Fibroblast of lung (primary cell): ENCODE measurements at regions not wholly inside any gene's neighbourhood (a gene's known extent, or its start where the extent isn't known, plus 50 kb on each side); places are given as distances from the start of the nearest gene placed in this dataset.
"Not testable (repeated sequence)": the region's sequence is repeated elsewhere in the genome, so short reads cannot be mapped to it uniquely, and the experiment has no call there.

Experiments used
- DNase-seq, 2 donors: peaks; one replicate each; pipeline versions ENCODE4 v3.0.0 to v3.0.0-alpha.2; 2010; ENCODE audit warnings: low read depth in 2 of 2
- H2AFZ ChIP-seq: 2 replicates; pipeline ENCODE4 v1.5.1; 2012; ENCODE audit warnings: low read length, control low read depth, inconsistent platforms
- H3K27ac ChIP-seq: 2 replicates; pipeline ENCODE4 v1.5.1; 2011; ENCODE audit warnings: low read length, control low read depth; ENCODE audit not compliant: insufficient read depth
- H3K27me3 ChIP-seq: 2 replicates; pipeline ENCODE4 v1.5.1; 2011; ENCODE audit warnings: mild to moderate bottlenecking, low read length; ENCODE audit not compliant: control insufficient read depth, insufficient read depth
- H3K36me3 ChIP-seq: 2 replicates; pipeline ENCODE4 v1.5.1; 2011; ENCODE audit warnings: low read length; ENCODE audit not compliant: control insufficient read depth, insufficient read depth
- H3K4me1 ChIP-seq: 2 replicates; pipeline ENCODE4 v1.5.1; 2011; ENCODE audit warnings: low read length; ENCODE audit not compliant: control insufficient read depth, insufficient read depth; ENCODE audit errors: extremely low read depth
- H3K4me2 ChIP-seq: 2 replicates; pipeline ENCODE4 v1.5.1; 2011; ENCODE audit warnings: low read length, control low read depth; ENCODE audit not compliant: insufficient read depth; ENCODE audit errors: extremely low read depth
- H3K4me3 ChIP-seq, 4 experiments: fragments of 200-600 bp in 1 of 4; sonication (generic) in 1 of 4; replicated peaks in 1 of 4; 2 replicates each; pipeline ENCODE4 v1.5.1; 2011 to 2016; ENCODE audit warnings: low read length in 4 of 4, low read depth in 3 of 4, mild to moderate bottlenecking in 3 of 4, control low read depth in 2 of 4, inconsistent platforms in 1 of 4, mixed read lengths in 1 of 4; ENCODE audit not compliant: insufficient read depth in 1 of 4; ENCODE audit errors: control extremely low read depth in 1 of 4
- H3K79me2 ChIP-seq: 2 replicates; pipeline ENCODE4 v1.5.1; 2012; ENCODE audit warnings: mild to moderate bottlenecking, low read length, inconsistent platforms; ENCODE audit not compliant: control insufficient read depth, insufficient read depth
- H3K9ac ChIP-seq: 2 replicates; pipeline ENCODE4 v1.5.1; 2011; ENCODE audit warnings: mild to moderate bottlenecking, low read length, control low read depth; ENCODE audit not compliant: insufficient read depth
- H3K9me3 ChIP-seq: 2 replicates; pipeline ENCODE4 v1.5.1; 2012; ENCODE audit warnings: low read depth, low read length; ENCODE audit not compliant: control insufficient read depth, insufficient read depth
- H4K20me1 ChIP-seq: 2 replicates; pipeline ENCODE4 v1.5.1; 2011; ENCODE audit warnings: low read length; ENCODE audit not compliant: control insufficient read depth, insufficient read depth; ENCODE audit errors: extremely low read depth
- CTCF ChIP-seq, 2 donors: IDR thresholded peaks in 1 of 2; conservative IDR thresholded peaks in 1 of 2; 1 replicate in 1 of 2; 2 replicates in 1 of 2; pipeline ENCODE4 v1.5.1; 2011 to 2012; ENCODE audit warnings: low read length in 2 of 2, control low read depth in 1 of 2, inconsistent platforms in 1 of 2, low read depth in 1 of 2, mild to moderate bottlenecking in 1 of 2
- EZH2 ChIP-seq: IDR thresholded peaks from 2 replicates; pipeline ENCODE4 v1.5.1; 2012; ENCODE audit warnings: low read length, control low read depth, mild to moderate bottlenecking; ENCODE audit errors: missing control alignments

DNA sequence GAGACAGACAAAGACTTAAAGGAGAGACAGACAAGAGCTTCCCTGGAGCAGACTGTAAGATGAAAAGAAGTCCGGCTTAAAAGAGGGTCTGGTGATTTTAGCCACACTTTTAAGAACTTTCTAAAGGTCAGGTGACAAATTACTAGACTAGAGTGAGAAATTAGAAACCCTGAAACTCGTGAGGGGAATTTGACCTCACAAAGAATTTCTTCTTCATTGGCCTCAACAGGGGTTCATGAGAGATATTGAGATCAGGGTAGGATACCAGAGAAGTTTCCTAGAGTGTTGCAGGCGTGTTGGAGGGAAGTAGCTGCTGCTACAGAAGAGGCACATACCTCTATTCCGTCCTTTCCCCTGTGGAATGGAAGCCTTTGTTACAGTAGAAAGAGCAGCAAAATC, 884.4 kb downstream of the KCNT2 start:
- Histone ChIP-seq H4K20me1 (no peaks in the 10 kb centered on the region), H3K36me3 (no peaks in the 10 kb centered on the region), H3K79me2 (no peaks in the 10 kb centered on the region), H3K4me1 (no peaks in the 10 kb centered on the region), H3K4me3 (no peak overlapping the region), H3K9me3 (no peaks in the 10 kb centered on the region), H2AFZ (no peak overlapping the region), H3K27ac (no peak overlapping the region), H3K9ac (no peak overlapping the region), H3K27me3 (no peaks in the 10 kb centered on the region), H3K4me2 (no peak overlapping the region)
- no peak for TF ChIP-seq CTCF (conservative IDR thresholded peaks at IDR 0.05 in 1 of 2, IDR thresholded peaks at IDR 0.05 in 1 of 2; ENCODE audit: low read depth in 1 of 2, low read length in 2 of 2)
- no peak for TF ChIP-seq EZH2
- DNase-seq: no peak

- not testable (repeated sequence) for H3K4me3 ChIP-seq, H3K27ac ChIP-seq, H3K9me3 ChIP-seq, H3K4me1 ChIP-seq, H3K36me3 ChIP-seq, H3K9ac ChIP-seq, H3K27me3 ChIP-seq, H4K20me1 ChIP-seq, H3K4me2 ChIP-seq, DNase-seq, H3K79me2 ChIP-seq, H2AFZ ChIP-seq
Measured at GRCh38 chr1:195722852-195723795, 885.1 kb downstream of the KCNT2 start.

GRCh38 chr1:195722146-195722545, 886.1 kb downstream of the KCNT2 start:
- not testable (repeated sequence) for H3K4me2 ChIP-seq, H3K27me3 ChIP-seq, H4K20me1 ChIP-seq, H3K79me2 ChIP-seq, H3K36me3 ChIP-seq, DNase-seq, H3K4me3 ChIP-seq, H3K9ac ChIP-seq, H3K27ac ChIP-seq, H3K9me3 ChIP-seq, H2AFZ ChIP-seq, H3K4me1 ChIP-seq

DNA sequence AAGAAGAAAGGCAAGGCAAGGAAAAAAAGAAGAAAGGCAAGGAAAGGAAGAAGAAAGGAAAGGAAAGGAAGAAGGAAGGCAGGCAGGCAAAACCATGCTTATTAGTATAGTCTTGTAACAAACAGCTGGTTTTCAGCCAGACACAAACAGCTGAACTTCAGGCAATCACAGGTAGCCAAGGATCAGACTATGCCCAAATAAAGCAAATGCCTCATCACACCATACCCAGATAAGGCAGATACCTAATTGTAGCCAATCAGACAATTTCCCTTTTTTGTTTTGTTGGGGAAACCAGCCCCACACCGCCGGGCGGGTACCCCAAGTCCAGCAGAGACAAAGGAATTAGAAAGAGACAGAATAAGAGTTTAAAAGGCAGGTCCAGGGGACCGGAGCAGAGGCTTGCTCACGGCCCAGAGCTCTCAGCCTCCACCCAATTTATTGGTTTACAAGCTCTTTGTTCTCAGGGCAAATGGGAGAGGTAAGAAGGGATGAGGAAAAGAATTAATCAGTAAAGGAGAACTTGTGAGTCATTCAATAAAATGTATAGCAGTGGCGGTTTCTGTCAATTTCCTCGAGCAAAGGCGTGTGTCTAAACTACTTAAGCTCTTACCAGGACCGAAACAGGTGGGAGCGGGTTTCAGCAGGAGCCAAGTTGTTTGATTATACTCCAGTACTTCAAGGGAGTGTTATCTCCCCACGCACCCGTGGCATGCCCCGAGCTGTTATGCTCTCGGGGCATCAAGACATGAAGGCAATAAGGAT, 886.8 kb downstream of the KCNT2 start:
- no peaks in the 10 kb centered on the region for H3K27me3 ChIP-seq
- H3K27ac ChIP-seq: no peak overlapping the region
- TF ChIP-seq EZH2 (no peak), CTCF (conservative IDR thresholded peaks at IDR 0.05 in 1 of 2, IDR thresholded peaks at IDR 0.05 in 1 of 2; ENCODE audit: low read depth in 1 of 2, low read length in 2 of 2) (no peak)
- H3K9ac ChIP-seq: no peak overlapping the region
- H4K20me1 ChIP-seq: no peaks in the 10 kb centered on the region
- H3K4me3 ChIP-seq: no peak overlapping the region
- no peak for DNase-seq
- H3K9me3 ChIP-seq: no peaks in the 10 kb centered on the region
- H3K4me1 ChIP-seq: no peaks in the 10 kb centered on the region
- no peaks in the 10 kb centered on the region for H3K36me3 ChIP-seq
- H3K79me2 ChIP-seq: no peaks in the 10 kb centered on the region
- no peak overlapping the region for H2AFZ ChIP-seq
- no peak overlapping the region for H3K4me2 ChIP-seq
